DOHH2 (cell line): ENCODE measurements at regions not wholly inside any gene's neighbourhood (a gene's known extent, or its start where the extent isn't known, plus 50 kb on each side); places are given as distances from the start of the nearest gene placed in this dataset.

Experiments
- H3F3A ChIP-seq: fragments of 200-600 bp; sonication (generic), shearing (Covaris generic); 2 replicates; pipeline ENCODE4 v1.6.0; 2016; ENCODE audit warnings: antibody characterized with exemption, mild to moderate bottlenecking; ENCODE audit not compliant: control insufficient read depth, insufficient read depth
- H3K27ac ChIP-seq: fragments of 200-600 bp; sonication (generic); 2 replicates; pipeline ENCODE4 v1.5.1; 2014; ENCODE audit warnings: low read depth, mild to moderate bottlenecking, low read length, moderate library complexity
- H3K27me3 ChIP-seq: fragments of 200-600 bp; sonication (generic); 2 replicates; pipeline ENCODE4 v1.6.1; 2014; ENCODE audit warnings: mild to moderate bottlenecking, low read length, mixed read lengths; ENCODE audit not compliant: control insufficient read depth
- H3K36me3 ChIP-seq: fragments of 200-600 bp; sonication (generic); 2 replicates; pipeline ENCODE4 v1.6.1; 2014; ENCODE audit warnings: mild to moderate bottlenecking, low read length, moderate library complexity, mixed read lengths; ENCODE audit not compliant: control insufficient read depth
- H3K4me1 ChIP-seq: fragments of 200-600 bp; sonication (generic); 2 replicates; pipeline ENCODE4 v1.6.1; 2014; ENCODE audit warnings: mild to moderate bottlenecking, low read length, mixed read lengths; ENCODE audit not compliant: control insufficient read depth
- H3K4me2 ChIP-seq: fragments of 200-600 bp; sonication (generic); 2 replicates; pipeline ENCODE4 v1.6.0; 2014; ENCODE audit warnings: mild to moderate bottlenecking, low read length, moderate library complexity
- H3K4me3 ChIP-seq: fragments of 200-600 bp; sonication (generic); 2 replicates; pipeline ENCODE4 v1.5.1; 2014; ENCODE audit warnings: mild to moderate bottlenecking, low read length, mixed read lengths
- H3K79me2 ChIP-seq: fragments of 200-600 bp; sonication (generic); 2 replicates; pipeline ENCODE4 v1.6.1; 2014; ENCODE audit warnings: mild to moderate bottlenecking, low read length, mixed read lengths; ENCODE audit not compliant: control insufficient read depth
- H3K9me2 ChIP-seq: fragments of 200-600 bp; sonication (generic); replicated peaks from 2 replicates; pipeline ENCODE4 v1.6.1; 2014; ENCODE audit warnings: mild to moderate bottlenecking, low read length, mixed read lengths; ENCODE audit not compliant: control insufficient read depth
- H3K9me3 ChIP-seq: fragments of 200-600 bp; sonication (generic); 2 replicates; pipeline ENCODE4 v1.6.1; 2014; ENCODE audit warnings: antibody characterized with exemption, low read length, mixed read lengths; ENCODE audit not compliant: control insufficient read depth, insufficient read depth
- H4K20me1 ChIP-seq: fragments of 200-600 bp; sonication (generic); 2 replicates; pipeline ENCODE4 v1.6.0; 2014; ENCODE audit warnings: low read depth, mild to moderate bottlenecking, antibody characterized with exemption, low read length, moderate library complexity; ENCODE audit not compliant: control insufficient read depth, insufficient read depth
- CTCF ChIP-seq: fragments of 200-600 bp; sonication (generic); IDR thresholded peaks from one replicate; pipeline ENCODE4 v1.5.1; 2014; ENCODE audit warnings: antibody characterized with exemption, mild to moderate bottlenecking, low read depth, low read length; ENCODE audit not compliant: poor library complexity, severe bottlenecking
- EZH2phosphoT487 ChIP-seq: fragments of 200-600 bp; sonication (generic); IDR thresholded peaks from 2 replicates; pipeline ENCODE4 v1.6.1; 2017; ENCODE audit warnings: borderline replicate concordance, mild to moderate bottlenecking, antibody characterized with exemption, low read length, moderate library complexity, mixed read lengths

GRCh38 chr10:123614888-123615287 lies 51.3 kb upstream of the GPR26 start:
- no peak overlapping the region for H3K4me2 ChIP-seq
- no peaks in the 10 kb centered on the region for H3F3A ChIP-seq
- no peaks in the 10 kb centered on the region for H3K4me1 ChIP-seq
- H3K79me2 ChIP-seq, result no peaks in the 10 kb centered on the region
- H4K20me1 ChIP-seq, result no peaks in the 10 kb centered on the region
- no peak overlapping the region for H3K27ac ChIP-seq
- no peaks in the 10 kb centered on the region for H3K36me3 ChIP-seq
- no peaks in the 10 kb centered on the region for H3K9me2 ChIP-seq
- no peaks in the 10 kb centered on the region for H3K9me3 ChIP-seq
- no peaks in the 10 kb centered on the region for H3K27me3 ChIP-seq
- no peak for TF ChIP-seq EZH2phosphoT487
- no peak for TF ChIP-seq CTCF
- H3K4me3 ChIP-seq, result no peak overlapping the region
